Uterus (tissue), 3 donors: ENCODE measurements at regions not wholly inside any gene's neighbourhood (a gene's known extent, or its start where the extent isn't known, plus 50 kb on each side); places are given as distances from the start of the nearest gene placed in this dataset.

Experiments
- DNase-seq, 2 donors: peaks; one replicate each; pipeline ENCODE4 v3.0.0-alpha.2; 2019 to 2020
- H3K27ac ChIP-seq, 2 donors: fragments of 200-600 bp; sonication (generic); 1 replicate in 1 of 2; 2 replicates in 1 of 2; pipeline ENCODE4 v1.5.1; 2016 to 2018
- H3K27me3 ChIP-seq, 2 donors: fragments of 200-600 bp; sonication (generic); one replicate each; pipeline ENCODE4 v1.5.1; 2018 to 2019; ENCODE audit warnings: control low read depth in 1 of 2
- H3K36me3 ChIP-seq, 2 donors: fragments of 200-600 bp; sonication (generic); one replicate each; pipeline ENCODE4 v1.5.1; 2019; ENCODE audit warnings: control low read depth in 1 of 2
- H3K4me1 ChIP-seq, 2 donors: fragments of 200-600 bp; sonication (generic); one replicate each; pipeline ENCODE4 v1.5.1; 2018 to 2019; ENCODE audit warnings: control low read depth in 1 of 2
- H3K4me3 ChIP-seq, 2 donors: fragments of 200-600 bp; sonication (generic); 1 replicate in 1 of 2; 2 replicates in 1 of 2; pipeline ENCODE4 v1.5.1; 2018 to 2019; ENCODE audit warnings: mild to moderate bottlenecking in 1 of 2
- H3K9me3 ChIP-seq, 2 donors: fragments of 200-600 bp; sonication (generic); one replicate each; pipeline ENCODE4 v1.5.1; 2019; ENCODE audit warnings: control low read depth in 1 of 2
- POLR2A ChIP-seq, 2 donors: fragments of 450-650 bp; IDR thresholded peaks; one replicate each; pipeline ENCODE4 v1.6.1; 2016; ENCODE audit warnings: antibody characterized with exemption in 2 of 2, mild to moderate bottlenecking in 1 of 2, moderate library complexity in 1 of 2
- intact Hi-C: fragments of 100-400 bp; cut with DNase I; formaldehyde crosslinking; loops from one replicate; pipeline ENCODE4 v1.15.1; 2023; ENCODE audit warnings: low total_unique reads
- TF ChIP-seq, protein P1 (sequence below), 4 experiments: fragments of 200-600 bp in 2 of 4; fragments of 450-650 bp in 2 of 4; sonication (generic) in 2 of 4; IDR thresholded peaks; one replicate each; pipeline ENCODE4 v1.5.1; 2016 to 2019; ENCODE audit warnings: antibody characterized with exemption in 4 of 4, mild to moderate bottlenecking in 2 of 4, moderate library complexity in 1 of 4
- donor health status: DM: yes; HTN: yes; CAD: no.

DNA sequence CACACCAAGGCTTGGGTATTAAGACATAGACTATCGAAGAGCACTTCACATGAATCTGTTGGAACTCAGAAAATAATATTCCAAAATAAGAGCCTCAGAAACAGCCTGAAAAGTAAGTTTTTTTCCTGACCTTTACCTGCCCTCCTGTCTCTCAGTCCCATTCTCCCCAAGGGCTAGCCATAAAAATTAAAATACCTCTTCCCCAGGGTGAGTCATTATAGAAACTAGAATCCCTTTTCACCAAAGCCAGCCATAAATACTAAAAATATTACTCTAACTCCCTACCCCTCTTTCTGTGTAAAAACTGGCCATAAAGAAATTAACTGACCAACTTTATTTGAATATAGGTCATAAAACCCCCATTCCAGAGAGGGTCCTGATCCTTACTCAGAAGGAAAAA is 87.9 kb upstream of the TMEM106B start:
- peak overlapping the region in 1 of 2 donors; percentile 29 for H3K27ac ChIP-seq
- TF ChIP-seq, protein P1, sequence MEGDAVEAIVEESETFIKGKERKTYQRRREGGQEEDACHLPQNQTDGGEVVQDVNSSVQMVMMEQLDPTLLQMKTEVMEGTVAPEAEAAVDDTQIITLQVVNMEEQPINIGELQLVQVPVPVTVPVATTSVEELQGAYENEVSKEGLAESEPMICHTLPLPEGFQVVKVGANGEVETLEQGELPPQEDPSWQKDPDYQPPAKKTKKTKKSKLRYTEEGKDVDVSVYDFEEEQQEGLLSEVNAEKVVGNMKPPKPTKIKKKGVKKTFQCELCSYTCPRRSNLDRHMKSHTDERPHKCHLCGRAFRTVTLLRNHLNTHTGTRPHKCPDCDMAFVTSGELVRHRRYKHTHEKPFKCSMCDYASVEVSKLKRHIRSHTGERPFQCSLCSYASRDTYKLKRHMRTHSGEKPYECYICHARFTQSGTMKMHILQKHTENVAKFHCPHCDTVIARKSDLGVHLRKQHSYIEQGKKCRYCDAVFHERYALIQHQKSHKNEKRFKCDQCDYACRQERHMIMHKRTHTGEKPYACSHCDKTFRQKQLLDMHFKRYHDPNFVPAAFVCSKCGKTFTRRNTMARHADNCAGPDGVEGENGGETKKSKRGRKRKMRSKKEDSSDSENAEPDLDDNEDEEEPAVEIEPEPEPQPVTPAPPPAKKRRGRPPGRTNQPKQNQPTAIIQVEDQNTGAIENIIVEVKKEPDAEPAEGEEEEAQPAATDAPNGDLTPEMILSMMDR (IDR thresholded peaks at IDR 0.05) = no peak
- TF ChIP-seq POLR2A (IDR thresholded peaks at IDR 0.05) = no peak
- H3K4me3 ChIP-seq = no peak overlapping the region
- no peak for DNase-seq
- H3K9me3 ChIP-seq = no peaks in the 10 kb centered on the region
- H3K36me3 ChIP-seq = no peaks in the 10 kb centered on the region
- no peaks in the 10 kb centered on the region for H3K4me1 ChIP-seq
- intact Hi-C loops = no loop called here
- no peaks in the 10 kb centered on the region for H3K27me3 ChIP-seq

- Histone ChIP-seq H3K9me3 (no peaks in the 10 kb centered on the region), H3K4me3 (no peak overlapping the region), H3K27ac (peak overlapping the region in 1 of 2 donors; percentile 29), H3K27me3 (no peaks in the 10 kb centered on the region), H3K36me3 (no peaks in the 10 kb centered on the region), H3K4me1 (no peaks in the 10 kb centered on the region)
- intact Hi-C loops = no loop called here
- TF ChIP-seq POLR2A (IDR thresholded peaks at IDR 0.05) = no peak
- TF ChIP-seq, protein P1 (IDR thresholded peaks at IDR 0.05) = no peak
- no peak for DNase-seq
These were observed 87.1 kb upstream of the TMEM106B start for GRCh38 chr7:12124028-12124427.

DNA sequence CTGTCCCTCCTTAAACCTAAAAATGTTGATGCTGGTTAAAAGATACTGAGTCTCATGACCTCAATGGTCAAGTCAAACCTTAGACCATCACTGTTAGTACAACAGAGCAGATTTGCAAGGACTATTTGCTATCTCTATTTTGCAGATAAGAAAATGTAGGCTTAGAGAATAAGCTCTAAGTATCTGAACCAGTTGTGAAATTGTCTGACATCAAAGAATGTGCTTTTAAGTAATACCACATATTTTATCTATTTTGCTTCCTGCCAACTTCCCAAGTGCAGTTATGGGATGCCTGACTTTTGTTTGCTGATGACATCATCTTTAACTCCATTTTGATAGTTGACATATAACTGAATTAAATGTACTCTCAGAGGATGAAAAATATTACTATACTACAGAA is 83.6 kb upstream of the TMEM106B start:
- Histone ChIP-seq H3K9me3 (no peaks in the 10 kb centered on the region), H3K27me3 (no peaks in the 10 kb centered on the region), H3K36me3 (no peaks in the 10 kb centered on the region), H3K27ac (no peak overlapping the region), H3K4me1 (no peaks in the 10 kb centered on the region), H3K4me3 (no peak overlapping the region)
- DNase-seq = no peak
- intact Hi-C loops = no loop called here
- TF ChIP-seq, protein P1 (IDR thresholded peaks at IDR 0.05) = no peak
- TF ChIP-seq POLR2A (IDR thresholded peaks at IDR 0.05) = no peak

- intact Hi-C loops = no loop called here
- peak overlapping the region in 1 of 2 donors; percentile 43 for H3K27ac ChIP-seq
- no peaks in the 10 kb centered on the region for H3K36me3 ChIP-seq
- no peak overlapping the region for H3K4me3 ChIP-seq
- H3K9me3 ChIP-seq = no peaks in the 10 kb centered on the region
- no peaks in the 10 kb centered on the region for H3K4me1 ChIP-seq
- TF ChIP-seq POLR2A (IDR thresholded peaks at IDR 0.05) = no peak
- TF ChIP-seq, protein P1 (IDR thresholded peaks at IDR 0.05) = no peak
- H3K27me3 ChIP-seq = no peaks in the 10 kb centered on the region
- no peak for DNase-seq
These were observed 80.5 kb upstream of the TMEM106B start for GRCh38 chr7:12130609-12131008.

DNA sequence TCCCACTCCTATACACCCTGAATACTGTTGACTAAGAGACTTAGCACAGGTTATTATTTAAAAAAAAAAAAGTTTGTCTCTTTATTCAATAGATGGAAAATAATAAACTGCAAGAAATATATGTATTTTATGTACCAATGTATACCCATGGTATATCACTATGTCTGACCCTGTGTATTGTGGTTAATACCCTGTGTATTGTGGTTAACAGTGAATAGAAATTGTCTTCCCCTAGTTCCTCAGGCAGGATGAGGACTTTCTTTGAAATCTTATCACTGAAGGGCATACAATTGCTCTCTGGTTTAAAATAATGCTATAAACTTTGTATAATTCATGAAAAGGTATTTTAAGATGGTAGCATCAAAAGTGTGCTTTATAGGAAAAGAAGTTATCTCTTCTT is 80.0 kb upstream of the TMEM106B start:
- Histone ChIP-seq H3K4me1 (no peaks in the 10 kb centered on the region), H3K36me3 (no peaks in the 10 kb centered on the region), H3K4me3 (no peak overlapping the region), H3K9me3 (no peaks in the 10 kb centered on the region), H3K27me3 (no peaks in the 10 kb centered on the region), H3K27ac (peak overlapping the region in 1 of 2 donors; percentile 43)
- intact Hi-C loops = no loop called here
- no peak for DNase-seq
- TF ChIP-seq, protein P1 (IDR thresholded peaks at IDR 0.05) = no peak
- no peak for TF ChIP-seq POLR2A (IDR thresholded peaks at IDR 0.05)
